ENCODE measurements at regions not wholly inside any gene's neighbourhood (a gene's known extent, or its start where the extent isn't known, plus 50 kb on each side); places are given as distances from the start of the nearest gene placed in this dataset.

GRCh38 chr5:73268826-73269225, 95.8 kb downstream of the TMEM174 start:
- TF ChIP-seq CTCF (IDR thresholded peaks at IDR 0.05 in 4 of 5, conservative IDR thresholded peaks at IDR 0.05 in 1 of 5): no peak
- no peak for TF ChIP-seq POLR2A (IDR thresholded peaks at IDR 0.05)
- Histone ChIP-seq H3K36me3 (no peaks in the 10 kb centered on the region), H3K4me1 (peaks cover 0 to 3% of the 10 kb centered on the region in 2 donors), H3K9me3 (no peaks in the 10 kb centered on the region), H3K27me3 (peaks cover 8 to 20% (median 11%) of the 10 kb centered on the region in 3 donors), H3K4me3 (no peak overlapping the region), H3K27ac (no peak overlapping the region)
- DNase-seq (no peak), ATAC-seq (no peak)
- intact Hi-C loops (cut with DNase I; ENCODE audit: low total_unique reads) (no loop called here), in situ Hi-C loops (cut with MboI; ENCODE audit: low sequenced_read_pairs in 4 of 4) (no loop called here)

- no peaks in the 10 kb centered on the region for H3K9me3 ChIP-seq
- no peak overlapping the region for H3K27ac ChIP-seq
- peaks cover 6 to 22% (median 8%) of the 10 kb centered on the region in 3 donors for H3K27me3 ChIP-seq
- no peak overlapping the region for H3K4me3 ChIP-seq
- in situ Hi-C loops (cut with MboI; ENCODE audit: low sequenced_read_pairs in 4 of 4) (no loop called here), intact Hi-C loops (cut with DNase I; ENCODE audit: low total_unique reads) (no loop called here)
- ATAC-seq (no peak), DNase-seq (no peak)
- H3K4me1 ChIP-seq: no peaks in the 10 kb centered on the region
- TF ChIP-seq POLR2A (IDR thresholded peaks at IDR 0.05) (no peak), CTCF (IDR thresholded peaks at IDR 0.05 in 4 of 5, conservative IDR thresholded peaks at IDR 0.05 in 1 of 5) (no peak)
- H3K36me3 ChIP-seq: no peaks in the 10 kb centered on the region
Observed at GRCh38 chr5:73267766-73268435, 94.9 kb downstream of the TMEM174 start.

- ATAC-seq (no peak), DNase-seq (no peak)
- Histone ChIP-seq H3K36me3 (no peaks in the 10 kb centered on the region), H3K4me3 (no peak overlapping the region), H3K4me1 (no peaks in the 10 kb centered on the region), H3K27ac (no peak overlapping the region), H3K27me3 (peaks cover 6 to 22% (median 8%) of the 10 kb centered on the region in 3 donors), H3K9me3 (no peaks in the 10 kb centered on the region)
- in situ Hi-C loops (cut with MboI; ENCODE audit: low sequenced_read_pairs in 4 of 4) (no loop called here), intact Hi-C loops (cut with DNase I; ENCODE audit: low total_unique reads) (no loop called here)
- TF ChIP-seq POLR2A (IDR thresholded peaks at IDR 0.05) (no peak), CTCF (IDR thresholded peaks at IDR 0.05 in 4 of 5, conservative IDR thresholded peaks at IDR 0.05 in 1 of 5) (no peak)
Observed at GRCh38 chr5:73266925-73267765, 94.2 kb downstream of the TMEM174 start.

- no peaks in the 10 kb centered on the region for H3K4me1 ChIP-seq
- DNase-seq: no peak
- in situ Hi-C loops (cut with MboI; ENCODE audit: low sequenced_read_pairs in 4 of 4): no loop called here
- H3K9me3 ChIP-seq: no peaks in the 10 kb centered on the region
- H3K36me3 ChIP-seq: no peaks in the 10 kb centered on the region
- TF ChIP-seq CTCF (IDR thresholded peaks at IDR 0.05 in 4 of 5, conservative IDR thresholded peaks at IDR 0.05 in 1 of 5): no peak
- no peak for TF ChIP-seq POLR2A (IDR thresholded peaks at IDR 0.05)
- no peak overlapping the region for H3K27ac ChIP-seq
- no peak for ATAC-seq
- H3K27me3 ChIP-seq: peaks cover 6 to 18% (median 8%) of the 10 kb centered on the region in 3 donors
- intact Hi-C loops (cut with DNase I; ENCODE audit: low total_unique reads): no loop called here
- H3K4me3 ChIP-seq: no peak overlapping the region
Observed at GRCh38 chr5:73266176-73266738, 93.3 kb downstream of the TMEM174 start.

Data from gastrocnemius medialis (tissue), 4 donors.